HG03460 (cell line): ENCODE measurements at regions not wholly inside any gene's neighbourhood (a gene's known extent, or its start where the extent isn't known, plus 50 kb on each side); places are given as distances from the start of the nearest gene placed in this dataset.
A peak's percentile ranks its signal among the peaks of the same experiment; 100 is the strongest.
"Not testable (repeated sequence)": the region's sequence is repeated elsewhere in the genome, so short reads cannot be mapped to it uniquely, and the experiment has no call there.

ENCODE experiments used
- ATAC-seq: cut with Tn5 transposase; IDR thresholded peaks from one replicate; pipeline ENCODE4 v1.9.1; 2021; ENCODE audit not compliant: unreplicated experiment

GRCh38 chr3:24545887-24546286, 51.2 kb upstream of the THRB start:
- no peak for ATAC-seq

GRCh38 chr3:24548278-24548677, 53.6 kb upstream of the THRB start:
- no peak for ATAC-seq

GRCh38 chr3:24550588-24550987, 55.9 kb upstream of the THRB start:
- ATAC-seq = no peak

DNA sequence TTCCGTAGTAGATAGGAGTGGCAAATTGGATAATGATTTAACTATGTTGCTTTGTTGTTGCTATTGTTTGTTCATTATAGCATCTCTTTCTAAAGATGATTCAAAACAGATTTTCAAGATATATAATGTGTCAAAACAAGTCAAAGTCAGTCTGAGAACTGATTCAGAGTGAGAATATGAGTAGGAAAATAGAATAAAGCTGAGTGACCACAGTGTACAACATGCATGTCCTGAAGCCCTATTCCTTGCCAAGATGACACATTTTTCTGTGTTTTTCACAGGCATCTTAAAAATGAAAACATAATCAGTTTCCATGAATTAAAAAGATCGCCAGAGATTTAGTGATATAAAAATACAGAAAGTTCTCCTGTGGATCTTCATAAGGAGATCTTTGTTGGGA, 57.0 kb upstream of the THRB start:
- ATAC-seq = no peak

- ATAC-seq = peak; percentile 92
These were observed 68.2 kb upstream of the THRB start for GRCh38 chr3:24562895-24563294.

- ATAC-seq = no peak
These were observed 70.4 kb upstream of the THRB start for GRCh38 chr3:24565053-24565452.

GRCh38 chr3:24565656-24566055, 71.0 kb upstream of the THRB start:
- no peak for ATAC-seq

GRCh38 chr3:24566927-24567326, 72.3 kb upstream of the THRB start:
- no peak for ATAC-seq

- ATAC-seq = not testable (repeated sequence)
These were observed 77.8 kb upstream of the THRB start for GRCh38 chr3:24572409-24572808.

GRCh38 chr3:24573576-24573975, 78.9 kb upstream of the THRB start:
- no peak for ATAC-seq

- ATAC-seq = no peak
These were observed 83.7 kb upstream of the THRB start for GRCh38 chr3:24578324-24578723.

- no peak for ATAC-seq
These were observed 84.3 kb upstream of the THRB start for GRCh38 chr3:24578951-24579421.

DNA sequence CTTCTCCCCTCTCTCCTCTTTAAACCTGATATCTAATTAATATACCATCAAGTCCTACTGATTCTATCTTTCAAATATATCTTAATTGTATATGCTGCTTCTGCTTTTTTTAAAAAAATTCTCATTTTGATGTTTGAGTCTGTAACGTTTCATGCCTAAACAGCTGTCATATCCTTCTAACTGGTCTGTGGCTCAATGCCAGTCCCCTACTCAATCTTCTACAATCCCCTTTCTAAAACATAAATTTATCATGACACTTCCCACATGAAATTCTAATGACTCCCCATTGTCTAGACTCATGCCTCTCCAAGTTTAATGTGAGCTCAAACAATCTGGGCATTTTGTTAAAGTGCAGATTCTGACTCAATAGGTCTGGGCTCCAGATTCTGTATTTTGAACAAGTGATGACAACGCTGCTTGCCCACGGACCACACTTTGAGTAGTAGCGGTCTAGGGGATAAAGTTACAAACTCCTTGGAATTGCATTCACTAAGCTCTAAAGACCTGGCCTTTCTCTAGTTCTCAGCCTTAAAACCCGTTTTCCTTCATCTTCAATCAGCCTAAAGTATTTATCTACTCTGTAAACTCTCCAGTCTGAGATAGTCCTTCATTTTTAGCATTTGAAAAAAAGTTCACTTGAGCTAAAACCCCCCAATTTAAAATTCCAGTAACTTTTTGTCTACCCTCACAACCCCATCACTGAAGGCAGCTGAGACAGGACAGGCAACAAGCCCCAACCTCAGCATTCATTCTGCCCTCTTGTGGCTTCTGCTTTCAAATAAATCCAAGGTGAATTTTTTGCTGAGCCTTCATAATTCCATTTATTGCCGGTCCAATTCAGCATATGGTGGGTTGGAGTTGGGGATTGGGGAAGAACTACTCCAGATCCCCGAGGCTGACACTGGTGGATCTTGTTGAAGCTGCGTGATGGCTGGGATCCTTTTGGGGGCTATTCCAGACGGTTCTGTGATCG, 88.1 kb upstream of the THRB start:
- no peak for ATAC-seq

DNA sequence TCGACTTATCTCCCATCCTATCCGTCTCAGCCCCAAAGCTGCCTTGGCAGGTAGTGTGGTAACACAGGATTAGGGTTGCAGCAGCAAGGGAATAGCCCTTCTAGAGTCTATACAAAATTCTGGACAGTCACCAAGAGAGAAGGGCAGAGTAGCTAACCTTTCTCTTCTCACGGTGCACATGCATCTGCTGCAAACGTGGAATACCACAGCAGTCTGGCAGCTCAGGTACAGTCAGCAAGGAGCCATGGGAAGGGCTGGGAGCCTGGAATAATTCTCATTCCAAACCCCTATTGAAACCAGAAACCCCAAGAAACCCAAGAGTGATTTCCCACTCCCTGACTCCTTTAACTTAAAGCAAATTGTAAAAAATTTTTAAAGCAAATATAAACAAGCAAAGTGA, 92.3 kb upstream of the THRB start:
- ATAC-seq = no peak

- ATAC-seq = no peak
These were observed 94.2 kb upstream of the THRB start for GRCh38 chr3:24588629-24589512.

- ATAC-seq = no peak
These were observed 94.8 kb upstream of the THRB start for GRCh38 chr3:24589513-24589851.

DNA sequence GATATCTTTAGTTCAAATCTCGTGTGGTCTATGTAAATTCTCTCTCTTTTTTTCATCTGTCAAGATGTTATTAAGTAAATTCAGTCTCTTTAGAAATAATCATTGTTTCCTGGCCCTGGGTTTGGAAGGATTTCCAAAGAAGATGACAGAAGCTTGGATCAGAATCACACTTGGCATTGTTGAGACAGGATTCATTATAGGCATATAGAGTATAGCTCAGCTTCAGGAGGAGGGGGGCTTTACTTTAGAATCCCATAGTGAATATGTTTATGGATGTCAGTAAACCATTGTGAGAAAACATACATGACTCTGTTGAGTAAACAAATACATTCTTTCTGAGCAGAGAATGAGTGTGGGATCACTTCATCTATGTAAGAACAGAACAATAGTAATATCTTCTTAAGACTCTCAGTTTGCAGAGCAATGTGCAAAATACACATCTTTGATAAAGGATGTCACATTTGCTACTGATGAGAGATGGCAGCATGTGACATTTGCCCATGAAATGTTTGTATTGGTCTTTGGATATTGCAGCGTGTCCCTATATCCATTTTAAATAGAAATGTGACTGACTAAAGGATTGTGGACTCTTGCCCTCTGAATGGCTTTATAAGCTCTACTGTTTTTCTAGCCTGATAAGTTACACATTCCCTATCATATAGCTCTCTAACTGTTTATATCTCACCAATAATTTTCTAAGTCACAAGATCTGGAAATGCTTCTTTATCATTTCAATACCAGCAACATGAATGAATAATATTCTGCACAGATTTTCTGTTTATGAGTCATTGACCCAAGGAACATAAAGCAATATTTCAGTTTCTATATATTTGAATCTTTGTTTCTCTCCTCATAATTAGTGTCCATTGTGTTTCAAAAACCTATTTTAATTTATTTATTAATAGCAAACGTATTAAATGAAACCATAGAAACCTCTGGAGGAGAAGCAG, 95.6 kb upstream of the THRB start:
- ATAC-seq = no peak

DNA sequence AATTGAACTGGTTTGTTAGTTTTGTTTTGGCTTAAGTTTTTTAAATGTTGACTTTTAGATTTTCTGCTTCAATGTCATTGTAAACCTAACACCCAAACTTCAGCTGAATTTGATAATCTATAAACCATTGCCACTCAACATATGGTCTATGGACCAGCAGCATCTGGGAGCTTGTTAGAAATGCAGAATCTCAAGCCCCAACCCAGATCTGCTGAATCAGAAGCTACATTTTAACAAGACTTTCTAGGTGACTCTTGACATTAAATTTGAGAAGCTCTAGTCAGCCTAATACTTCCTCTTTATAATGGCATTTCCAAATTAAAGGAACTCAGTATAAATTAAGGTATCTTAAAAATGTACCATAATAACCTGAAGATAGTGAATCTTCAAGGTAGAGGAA, 96.5 kb upstream of the THRB start:
- no peak for ATAC-seq

DNA sequence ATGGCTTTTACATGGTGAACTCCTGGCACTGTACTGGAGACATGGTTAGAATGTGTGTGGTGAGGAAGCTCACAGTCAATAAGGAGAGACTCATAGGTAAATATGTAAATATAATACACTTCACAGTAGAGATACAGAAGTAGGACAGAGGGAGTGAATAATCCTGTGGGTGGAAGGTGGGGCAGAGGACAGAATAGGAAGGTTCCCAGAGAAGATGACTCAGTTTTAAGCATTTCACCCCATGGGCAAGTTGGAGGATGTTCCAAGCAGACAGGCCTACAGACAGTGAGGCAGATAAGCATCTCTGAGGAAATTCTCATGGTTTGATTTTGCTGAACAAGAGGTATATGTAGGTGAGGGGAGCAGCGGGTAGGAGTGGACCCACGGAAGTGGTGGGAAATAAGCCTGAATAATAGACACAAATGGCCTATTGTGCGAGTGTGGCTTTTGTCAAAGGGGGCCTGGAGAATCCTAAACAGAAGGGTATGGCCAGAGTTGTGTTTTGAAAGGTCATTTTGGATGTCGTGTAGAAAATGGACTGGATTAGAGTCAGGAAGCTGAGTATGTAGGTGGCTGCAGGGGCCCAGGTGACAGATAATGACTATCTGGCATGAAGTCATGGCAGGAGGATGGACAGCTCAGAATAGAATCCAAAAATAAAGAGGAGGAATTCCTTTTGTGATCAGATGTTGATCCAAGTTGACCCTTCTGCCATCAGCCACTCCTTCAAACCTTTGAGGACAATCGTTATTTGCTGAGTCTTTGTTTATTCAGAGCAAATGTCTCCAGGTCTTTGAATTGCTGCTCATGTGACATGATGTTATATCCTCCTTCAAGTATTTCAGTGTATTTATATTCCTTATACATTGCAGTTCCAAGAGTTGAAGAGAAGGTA, 97.3 kb upstream of the THRB start:
- ATAC-seq = no peak

DNA sequence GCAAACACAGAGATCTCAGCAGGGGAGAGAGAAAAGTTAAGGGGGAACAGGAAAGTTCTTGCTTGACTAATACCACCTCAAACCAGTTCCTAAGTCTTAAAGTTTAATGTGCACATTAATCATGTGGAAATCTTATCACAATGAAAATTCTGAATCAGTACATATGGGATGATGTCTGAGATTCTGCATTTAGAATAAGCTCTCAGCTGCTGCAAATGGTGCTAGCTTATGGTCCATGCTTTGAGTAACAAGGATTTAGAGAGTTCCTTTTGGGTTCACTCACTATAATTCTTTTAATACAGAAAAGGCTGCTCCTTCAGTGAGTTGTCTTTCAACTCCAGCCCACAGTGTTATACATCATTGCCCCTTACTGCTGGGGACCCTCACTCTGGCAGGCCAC, 99.5 kb upstream of the THRB start:
- ATAC-seq = no peak
